Kidney (tissue), 13 donors: ENCODE measurements at regions not wholly inside any gene's neighbourhood (a gene's known extent, or its start where the extent isn't known, plus 50 kb on each side); places are given as distances from the start of the nearest gene placed in this dataset.

ENCODE experiments used
- DNase-seq, 5 donors: peaks; one replicate each; pipeline ENCODE4 v3.0.0-alpha.2; 2013 to 2020
- FAIRE-seq: peaks from 2 replicates; lab custom pipeline; 2012; peaks lifted over from hg19 to GRCh38; lab: Jason Lieb, UNC
- H3K27ac ChIP-seq, 2 donors: one replicate each; pipeline ENCODE4 v1.7.0; 2013; ENCODE audit warnings: low read depth in 2 of 2, low read length in 2 of 2, inconsistent platforms in 1 of 2
- H3K27me3 ChIP-seq: one replicate; pipeline ENCODE4 v1.7.1; 2013; ENCODE audit warnings: low read length, inconsistent platforms; ENCODE audit not compliant: control insufficient read depth, insufficient read depth
- H3K36me3 ChIP-seq, 3 donors: one replicate each; pipeline versions ENCODE4 v1.7.0 to v1.7.1; 2013; ENCODE audit warnings: low read length in 3 of 3, control low read depth in 1 of 3, inconsistent platforms in 1 of 3; ENCODE audit not compliant: insufficient read depth in 3 of 3, control insufficient read depth in 2 of 3
- H3K4me1 ChIP-seq, 3 donors: one replicate each; pipeline versions ENCODE4 v1.7.0 to v1.7.1; 2013; ENCODE audit warnings: low read length in 3 of 3, inconsistent platforms in 1 of 3, low read depth in 1 of 3; ENCODE audit not compliant: control insufficient read depth in 2 of 3, insufficient read depth in 2 of 3
- H3K4me3 ChIP-seq, 3 donors: one replicate each; pipeline versions ENCODE4 v1.7.0 to v1.8.1; 2013; ENCODE audit warnings: low read length in 3 of 3, control low read depth in 1 of 3, inconsistent platforms in 1 of 3
- H3K9ac ChIP-seq, 3 donors: one replicate each; pipeline versions ENCODE4 v1.7.0 to v1.7.1; 2013; ENCODE audit warnings: low read length in 3 of 3, control low read depth in 1 of 3, inconsistent platforms in 1 of 3
- H3K9me3 ChIP-seq, 3 donors: one replicate each; pipeline versions ENCODE4 v1.7.0 to v1.7.1; 2013; ENCODE audit warnings: low read length in 3 of 3, control low read depth in 1 of 3, inconsistent platforms in 1 of 3; ENCODE audit not compliant: control insufficient read depth in 2 of 3, insufficient read depth in 1 of 3
- CTCF ChIP-seq: IDR thresholded peaks from 3 replicates; pipeline ENCODE4 v1.5.1; 2012; ENCODE audit warnings: mild to moderate bottlenecking, moderate library complexity, borderline replicate concordance; ENCODE audit not compliant: insufficient read depth; ENCODE audit errors: extremely low read depth
- intact Hi-C: fragments of 100-400 bp; cut with DNase I; formaldehyde crosslinking; loops from one replicate; pipeline ENCODE4 v1.11.1; 2022
- donor health status: control.
- donor health status: control.
- donor health status: control.
- donor health status: control.
- donor health status: control.
- donor health status: DM: yes; HTN: yes; CAD: no.
- donor health status: Normal renal cell carcinoma (clear cell type).

GRCh38 chr3:135328036-135328435 lies 533.0 kb downstream of the EPHB1 start:
- DNase-seq (no peak), FAIRE-seq (no peak)
- Histone ChIP-seq H3K27ac (no peak overlapping the region), H3K36me3 (no peaks in the 10 kb centered on the region), H3K27me3 (no peaks in the 10 kb centered on the region), H3K4me3 (no peak overlapping the region), H3K4me1 (no peaks in the 10 kb centered on the region), H3K9me3 (no peaks in the 10 kb centered on the region), H3K9ac (no peak overlapping the region)
- no peak for TF ChIP-seq CTCF
- intact Hi-C loops: no loop called here

- Histone ChIP-seq H3K27me3 (no peaks in the 10 kb centered on the region), H3K27ac (no peak overlapping the region), H3K4me1 (no peaks in the 10 kb centered on the region), H3K36me3 (no peaks in the 10 kb centered on the region), H3K9ac (no peak overlapping the region), H3K9me3 (no peaks in the 10 kb centered on the region), H3K4me3 (no peak overlapping the region)
- DNase-seq: peak in 1 of 5 donors; percentile 56
- no peak for TF ChIP-seq CTCF
- intact Hi-C loops: no loop called here
- FAIRE-seq: no peak
These were observed 534.4 kb downstream of the EPHB1 start for GRCh38 chr3:135329479-135329878.

- Histone ChIP-seq H3K4me3 (no peak overlapping the region), H3K9me3 (no peaks in the 10 kb centered on the region), H3K36me3 (no peaks in the 10 kb centered on the region), H3K27ac (no peak overlapping the region), H3K4me1 (no peaks in the 10 kb centered on the region), H3K27me3 (no peaks in the 10 kb centered on the region), H3K9ac (no peak overlapping the region)
- intact Hi-C loops: no loop called here
- FAIRE-seq (no peak), DNase-seq (no peak)
- TF ChIP-seq CTCF: no peak
These were observed 542.1 kb downstream of the EPHB1 start for GRCh38 chr3:135337192-135337591.

GRCh38 chr3:135348690-135349089 lies 553.6 kb downstream of the EPHB1 start:
- FAIRE-seq (no peak), DNase-seq (no peak)
- no peak overlapping the region for H3K9ac ChIP-seq
- no peaks in the 10 kb centered on the region for H3K36me3 ChIP-seq
- H3K27ac ChIP-seq: no peak overlapping the region
- no peak for TF ChIP-seq CTCF
- no peaks in the 10 kb centered on the region for H3K9me3 ChIP-seq
- no peaks in the 10 kb centered on the region for H3K27me3 ChIP-seq
- no peak overlapping the region for H3K4me3 ChIP-seq
- H3K4me1 ChIP-seq: no peaks in the 10 kb centered on the region
- intact Hi-C loops: no loop called here
